ENCODE measurements at regions not wholly inside any gene's neighbourhood (a gene's known extent, or its start where the extent isn't known, plus 50 kb on each side); places are given as distances from the start of the nearest gene placed in this dataset.

DNA sequence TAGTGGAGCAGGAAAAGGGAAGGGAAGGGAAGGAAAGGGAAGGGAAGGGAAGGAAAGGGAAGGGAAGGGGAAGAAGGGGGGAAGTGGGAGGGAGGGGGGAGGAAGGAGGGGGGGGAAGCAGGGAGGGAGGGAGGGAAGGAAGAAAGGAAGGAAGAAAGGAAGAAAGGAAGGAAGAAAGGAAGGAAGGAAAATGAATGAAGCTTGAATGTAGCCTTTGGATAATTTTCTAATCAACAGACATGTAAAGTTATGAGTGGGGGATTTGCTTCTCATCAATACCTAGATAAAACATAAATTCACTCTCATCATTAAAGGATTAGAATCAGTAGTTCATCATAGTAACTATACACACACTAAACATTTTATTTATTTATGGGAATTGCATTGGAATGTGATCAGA lies 446.9 kb upstream of the FAM241A start:
- no peak for DNase-seq (ENCODE audit: low read depth, low spot score)
- H3K9me1 ChIP-seq (replicated peaks; ENCODE audit: control insufficient read depth, extremely low read depth, insufficient read depth, low read length): no peaks in the 10 kb centered on the region
- H3K4me3 ChIP-seq (replicated peaks in 1 of 3; ENCODE audit: insufficient read depth in 1 of 3, low read depth in 1 of 3, low read length in 3 of 3): no peak overlapping the region
- no peaks in the 10 kb centered on the region for H3K9me3 ChIP-seq (replicated peaks; ENCODE audit: control insufficient read depth, insufficient read depth, low read length)
- no peaks in the 10 kb centered on the region for H3K36me3 ChIP-seq (ENCODE audit: control insufficient read depth in 2 of 2, extremely low read depth in 1 of 2, insufficient read depth in 2 of 2, low read length in 2 of 2)
- ChIA-PET POLR2A (no interaction called here), CTCF (no interaction called here)
- intact Hi-C loops (cut with micrococcal nuclease): no loop called here
- H3K9ac ChIP-seq (replicated peaks; ENCODE audit: extremely low read depth, insufficient read depth, low read length): no peak overlapping the region
- H3K79me2 ChIP-seq (ENCODE audit: control insufficient read depth, insufficient read depth, low read length): no peaks in the 10 kb centered on the region
- dilution Hi-C loops (cut with MboI; ENCODE audit: extremely low pct_ligation_motif_present, low sequenced_read_pairs): no loop called here
- no peak overlapping the region for H3K27ac ChIP-seq (ENCODE audit: insufficient read depth, low read depth, low read length)
- H4K20me1 ChIP-seq (replicated peaks; ENCODE audit: control insufficient read depth, extremely low read depth, insufficient read depth, low read length): no peaks in the 10 kb centered on the region
- TF ChIP-seq EZH2 (IDR thresholded peaks at IDR 0.05; ENCODE audit: borderline replicate concordance, low read depth, low read length, severe bottlenecking) (no peak), FOS (IDR thresholded peaks at IDR 0.05; ENCODE audit: borderline replicate concordance, insufficient read depth, low read length) (no peak), MYC (IDR thresholded peaks at IDR 0.05; ENCODE audit: low read depth, low read length) (no peak), POLR2AphosphoS5 (IDR thresholded peaks at IDR 0.05; ENCODE audit: insufficient read depth, low read depth, low read length) (no peak), MAX (IDR thresholded peaks at IDR 0.05; ENCODE audit: insufficient read depth, insufficient read length) (no peak), GATA2 (IDR thresholded peaks at IDR 0.05; ENCODE audit: insufficient read depth, insufficient read length, low read depth, low read length) (no peak), JUN (IDR thresholded peaks at IDR 0.05; ENCODE audit: borderline replicate concordance, insufficient read depth, insufficient read length, low read depth) (no peak), CTCF (IDR thresholded peaks at IDR 0.05; ENCODE audit: extremely low read depth in 1 of 2, insufficient read depth in 1 of 2, low read depth in 1 of 2, low read length in 2 of 2) (no peak)
- FAIRE-seq: no peak
- no peak overlapping the region for H3K4me2 ChIP-seq (ENCODE audit: insufficient read depth, low read length)
- peaks cover 1 to 15% of the 10 kb centered on the region in 2 experiments for H3K27me3 ChIP-seq (ENCODE audit: control insufficient read depth in 2 of 2, insufficient read depth in 2 of 2, low read length in 2 of 2)
- H3K4me1 ChIP-seq (ENCODE audit: control insufficient read depth, extremely low read depth, insufficient read depth, low read length): no peaks in the 10 kb centered on the region
- no TSS peak for BruUV-seq (replicated peaks)
- no peak overlapping the region for H2AFZ ChIP-seq (ENCODE audit: low read depth, low read length)

Measured in endothelial cell of umbilical vein (primary cell).